HCT116 (cell line): ENCODE measurements at regions not wholly inside any gene's neighbourhood (a gene's known extent, or its start where the extent isn't known, plus 50 kb on each side); places are given as distances from the start of the nearest gene placed in this dataset.

ENCODE experiments used
- ATAC-seq: fragments of 200-7000 bp; cut with Tn5 transposase; 2 replicates; pipeline ENCODE4 v1.9.1; 2020; ENCODE audit warnings: mild to moderate bottlenecking, moderate library complexity
- BruUV-seq: library from RNA; stranded (reverse); fragments of 400-500 nt; replicated peaks from 2 replicates; lab custom pipeline; 2021; lab: Mats Ljungman, UMichigan
- CTCF ChIA-PET: fragments of 300-600 bp; sonication (Branson Sonifier 250); formaldehyde crosslinking; loops from one replicate; lab custom pipeline; 2021; ENCODE audit warnings: antibody characterized with exemption; lab: Charles Lee
- POLR2A ChIA-PET: fragments of 300-600, 350-600 bp; sonication (Branson Sonifier 250); formaldehyde crosslinking; loops from one replicate; lab custom pipeline; 2021; ENCODE audit warnings: antibody characterized with exemption; lab: Charles Lee
- RAD21 ChIA-PET, 2 experiments: fragments of 300-600 bp; sonication (Branson Sonifier 250); formaldehyde crosslinking; loops; one replicate each; lab custom pipeline; 2023; ENCODE audit warnings: low total read pairs in 2 of 2; ENCODE audit not compliant: uncharacterized antibody in 2 of 2, unreplicated experiment in 2 of 2, low non-redundant PET in 1 of 2; lab: Charles Lee
- DNase-seq: peaks from one replicate; pipeline ENCODE4 v3.0.0-alpha.2; 2010; ENCODE audit warnings: low read depth, low spot score
- H2AFZ ChIP-seq: fragments of 200-600 bp; shearing (Covaris generic), sonication (generic); 2 replicates; pipeline ENCODE4 v1.6.1; 2017; ENCODE audit warnings: low read depth, mixed run types, mixed read lengths, antibody characterized with exemption, low read length; ENCODE audit not compliant: poor library complexity, severe bottlenecking
- H3K27ac ChIP-seq: 2 replicates; pipeline ENCODE4 v1.5.1; 2012; ENCODE audit warnings: low read depth, low read length
- H3K27me3 ChIP-seq: fragments of 200-600 bp; sonication (generic); 2 replicates; pipeline ENCODE4 v1.6.1; 2016; ENCODE audit warnings: mixed run types, low read length, mixed read lengths; ENCODE audit not compliant: insufficient read depth
- H3K36me3 ChIP-seq, 2 experiments: fragments of 200-500 bp in 1 of 2; fragments of 200-600 bp in 1 of 2; sonication (Bioruptor generic) in 1 of 2; sonication (generic) in 1 of 2; 2 replicates each; pipeline versions ENCODE4 v1.5.1 to v1.6.1; 2014 to 2016; ENCODE audit warnings: low read length in 2 of 2, inconsistent platforms in 1 of 2, mixed read lengths in 1 of 2, mixed run types in 1 of 2; ENCODE audit not compliant: insufficient read depth in 2 of 2, control insufficient read depth in 1 of 2
- H3K4me1 ChIP-seq, 2 experiments: fragments of 200-600 bp in 1 of 2; sonication (generic) in 1 of 2; 2 replicates each; pipeline versions ENCODE4 v1.5.1 to v1.6.1; 2012 to 2017; ENCODE audit warnings: low read length in 2 of 2, inconsistent platforms in 1 of 2, mild to moderate bottlenecking in 1 of 2, mixed read lengths in 1 of 2, mixed run types in 1 of 2, moderate library complexity in 1 of 2; ENCODE audit not compliant: insufficient read depth in 2 of 2, control insufficient read depth in 1 of 2
- H3K4me2 ChIP-seq: fragments of 200-600 bp; sonication (generic); 2 replicates; pipeline ENCODE4 v1.6.1; 2017; ENCODE audit warnings: mixed run types, low read length, mixed read lengths
- H3K4me3 ChIP-seq, 2 experiments: fragments of 200-600 bp in 1 of 2; sonication (generic) in 1 of 2; replicated peaks in 1 of 2; 2 replicates each; pipeline ENCODE4 v1.5.1; 2011 to 2016; ENCODE audit warnings: low read length in 2 of 2, control low read depth in 1 of 2, low read depth in 1 of 2, mild to moderate bottlenecking in 1 of 2, mixed read lengths in 1 of 2, mixed run types in 1 of 2
- H3K79me2 ChIP-seq: fragments of 200-600 bp; sonication (generic); 2 replicates; pipeline ENCODE4 v1.6.1; 2017; ENCODE audit warnings: mild to moderate bottlenecking, mixed run types, low read length, moderate library complexity, mixed read lengths; ENCODE audit not compliant: insufficient read depth
- H3K9ac ChIP-seq: fragments of 200-600 bp; sonication (generic); 2 replicates; pipeline ENCODE4 v1.6.1; 2016; ENCODE audit warnings: low read length, mixed read lengths
- H3K9me2 ChIP-seq: fragments of 200-600 bp; sonication (generic), shearing (Covaris generic); 2 replicates; pipeline ENCODE4 v1.6.1; 2017; ENCODE audit warnings: mixed run types, mild to moderate bottlenecking, moderate library complexity; ENCODE audit not compliant: insufficient read depth
- H3K9me3 ChIP-seq, 2 experiments: fragments of 200-500 bp in 1 of 2; fragments of 200-600 bp in 1 of 2; sonication (Bioruptor generic) in 1 of 2; sonication (generic) in 1 of 2; 2 replicates each; pipeline ENCODE4 v1.6.1; 2014 to 2017; ENCODE audit warnings: low read length in 2 of 2, mixed read lengths in 2 of 2, inconsistent platforms in 1 of 2, low read depth in 1 of 2, mild to moderate bottlenecking in 1 of 2, mixed run types in 1 of 2, moderate library complexity in 1 of 2; ENCODE audit not compliant: control insufficient read depth in 1 of 2, insufficient read depth in 1 of 2
- H4K20me1 ChIP-seq: fragments of 200-600 bp; sonication (generic), shearing (Covaris generic); 2 replicates; pipeline ENCODE4 v1.6.1; 2017; ENCODE audit warnings: mixed run types, mild to moderate bottlenecking, moderate library complexity; ENCODE audit not compliant: insufficient read depth
- CBX3 ChIP-seq: IDR thresholded peaks from 2 replicates; pipeline ENCODE4 v1.6.1; 2012; ENCODE audit warnings: low read depth
- CTCF ChIP-seq, 3 experiments: fragments of 200-600 bp in 1 of 3; sonication (generic) in 1 of 3; IDR thresholded peaks in 2 of 3; conservative IDR thresholded peaks in 1 of 3; 2 replicates each; pipeline ENCODE4 v1.5.1; 2012 to 2017; ENCODE audit warnings: low read depth in 2 of 3, low read length in 2 of 3, antibody characterized with exemption in 1 of 3, borderline replicate concordance in 1 of 3, control low read depth in 1 of 3, mild to moderate bottlenecking in 1 of 3, mixed read lengths in 1 of 3, mixed run types in 1 of 3, moderate library complexity in 1 of 3; ENCODE audit not compliant: insufficient read depth in 1 of 3
- EGR1 ChIP-seq: IDR thresholded peaks from 2 replicates; pipeline ENCODE4 v1.6.1; 2012; ENCODE audit warnings: low read depth
- ELF1 ChIP-seq: IDR thresholded peaks from 2 replicates; pipeline ENCODE4 v1.6.1; 2012; ENCODE audit warnings: low read depth, borderline replicate concordance
- EZH2phosphoT487 ChIP-seq: fragments of 200-600 bp; IDR thresholded peaks from 2 replicates; pipeline ENCODE4 v1.6.1; 2018; ENCODE audit warnings: antibody characterized with exemption, borderline replicate concordance
- POLR2A ChIP-seq: IDR thresholded peaks from 2 replicates; pipeline ENCODE4 v1.7.0; 2011; ENCODE audit warnings: borderline replicate concordance; ENCODE audit not compliant: insufficient read depth, insufficient read length; ENCODE audit errors: extremely low read depth
- RAD21 ChIP-seq: IDR thresholded peaks from 2 replicates; pipeline ENCODE4 v1.6.1; 2012; ENCODE audit warnings: low read depth, mild to moderate bottlenecking
- REST ChIP-seq: IDR thresholded peaks from 2 replicates; pipeline ENCODE4 v1.6.1; 2012; ENCODE audit warnings: low read depth
- SP1 ChIP-seq: IDR thresholded peaks from 2 replicates; pipeline ENCODE4 v1.6.1; 2012; ENCODE audit warnings: low read depth
- TCF7L2 ChIP-seq: IDR thresholded peaks from 2 replicates; pipeline ENCODE4 v1.7.0; 2011; ENCODE audit warnings: borderline replicate concordance, inconsistent platforms; ENCODE audit not compliant: insufficient read depth, insufficient read length; ENCODE audit errors: extremely low read depth
- YY1 ChIP-seq: IDR thresholded peaks from 2 replicates; pipeline ENCODE4 v1.6.1; 2011; ENCODE audit warnings: low read length, low read depth, moderate library complexity, mild to moderate bottlenecking; ENCODE audit not compliant: insufficient replicate concordance; ENCODE audit errors: extremely low read depth
- intact Hi-C: fragments of 100-400 bp; cut with micrococcal nuclease; formaldehyde crosslinking; loops from 2 replicates; pipeline ENCODE4 v1.10.0; 2022
- TF ChIP-seq, protein P1 (sequence below): IDR thresholded peaks from 2 replicates; pipeline ENCODE4 v1.6.1; 2012

- Histone ChIP-seq H3K4me3 (no peak overlapping the region), H3K4me1 (no peaks in the 10 kb centered on the region), H2AFZ (no peak overlapping the region), H3K9me2 (no peaks in the 10 kb centered on the region), H3K36me3 (no peaks in the 10 kb centered on the region), H3K79me2 (no peaks in the 10 kb centered on the region), H3K27me3 (no peaks in the 10 kb centered on the region), H4K20me1 (no peaks in the 10 kb centered on the region), H3K4me2 (no peak overlapping the region), H3K27ac (no peak overlapping the region), H3K9ac (no peak overlapping the region), H3K9me3 (no peaks in the 10 kb centered on the region)
- TF ChIP-seq EZH2phosphoT487 (no peak), CBX3 (no peak), CTCF (IDR thresholded peaks at IDR 0.05 in 2 of 3, conservative IDR thresholded peaks at IDR 0.05 in 1 of 3; ENCODE audit: borderline replicate concordance in 1 of 3, insufficient read depth in 1 of 3, low read depth in 2 of 3, low read length in 2 of 3) (no peak), RAD21 (no peak), ELF1 (no peak), TCF7L2 (no peak)
- no TSS peak for BruUV-seq
- intact Hi-C loops = no loop called here
- CTCF ChIA-PET = no interaction called here
- RAD21 ChIA-PET = no interaction called here
- no peak for DNase-seq
- POLR2A ChIA-PET = no interaction called here
- ATAC-seq = no peak
Observed at GRCh38 chr2:51535763-51536162, 503.8 kb upstream of the NRXN1 start.

DNA sequence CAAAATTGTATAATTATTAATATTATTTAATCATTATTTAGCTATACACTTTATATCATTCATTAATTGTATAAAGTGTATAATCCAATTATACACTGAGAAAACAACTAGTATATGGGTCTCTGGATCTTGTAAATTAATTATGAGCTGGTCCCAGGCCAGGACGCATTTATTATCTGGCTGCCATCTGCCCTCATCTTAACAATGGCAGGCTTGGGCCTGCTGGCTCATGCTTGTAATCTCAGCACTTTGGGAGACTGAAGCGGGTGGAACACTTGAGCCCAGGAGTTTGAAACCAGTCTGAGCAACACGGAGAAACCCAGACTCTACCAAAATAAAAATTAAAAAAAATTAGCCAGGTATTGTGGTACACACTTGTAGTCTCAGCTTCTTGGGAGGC is 502.2 kb upstream of the NRXN1 start:
- intact Hi-C loops = no loop called here
- H3K4me3 ChIP-seq = no peak overlapping the region
- H3K9ac ChIP-seq = no peak overlapping the region
- no peak overlapping the region for H3K4me2 ChIP-seq
- no peak overlapping the region for H2AFZ ChIP-seq
- ATAC-seq (no peak), DNase-seq (no peak)
- no peaks in the 10 kb centered on the region for H3K9me3 ChIP-seq
- BruUV-seq = no TSS peak
- no peak overlapping the region for H3K27ac ChIP-seq
- TF ChIP-seq POLR2A (no peak), EGR1 (no peak), SP1 (no peak), RAD21 (no peak), ELF1 (no peak), YY1 (no peak), REST (no peak), EZH2phosphoT487 (no peak)
- TF ChIP-seq, protein P1, sequence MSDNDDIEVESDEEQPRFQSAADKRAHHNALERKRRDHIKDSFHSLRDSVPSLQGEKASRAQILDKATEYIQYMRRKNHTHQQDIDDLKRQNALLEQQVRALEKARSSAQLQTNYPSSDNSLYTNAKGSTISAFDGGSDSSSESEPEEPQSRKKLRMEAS = no peak
- ChIA-PET RAD21 (no interaction called here), POLR2A (no interaction called here), CTCF (no interaction called here)
- no peaks in the 10 kb centered on the region for H3K36me3 ChIP-seq
- H3K79me2 ChIP-seq = no peaks in the 10 kb centered on the region
- H3K4me1 ChIP-seq = no peaks in the 10 kb centered on the region
- no peaks in the 10 kb centered on the region for H4K20me1 ChIP-seq
- H3K27me3 ChIP-seq = no peaks in the 10 kb centered on the region
- H3K9me2 ChIP-seq = no peaks in the 10 kb centered on the region
